ENCODE measurements at regions not wholly inside any gene's neighbourhood (a gene's known extent, or its start where the extent isn't known, plus 50 kb on each side); places are given as distances from the start of the nearest gene placed in this dataset.

DNA sequence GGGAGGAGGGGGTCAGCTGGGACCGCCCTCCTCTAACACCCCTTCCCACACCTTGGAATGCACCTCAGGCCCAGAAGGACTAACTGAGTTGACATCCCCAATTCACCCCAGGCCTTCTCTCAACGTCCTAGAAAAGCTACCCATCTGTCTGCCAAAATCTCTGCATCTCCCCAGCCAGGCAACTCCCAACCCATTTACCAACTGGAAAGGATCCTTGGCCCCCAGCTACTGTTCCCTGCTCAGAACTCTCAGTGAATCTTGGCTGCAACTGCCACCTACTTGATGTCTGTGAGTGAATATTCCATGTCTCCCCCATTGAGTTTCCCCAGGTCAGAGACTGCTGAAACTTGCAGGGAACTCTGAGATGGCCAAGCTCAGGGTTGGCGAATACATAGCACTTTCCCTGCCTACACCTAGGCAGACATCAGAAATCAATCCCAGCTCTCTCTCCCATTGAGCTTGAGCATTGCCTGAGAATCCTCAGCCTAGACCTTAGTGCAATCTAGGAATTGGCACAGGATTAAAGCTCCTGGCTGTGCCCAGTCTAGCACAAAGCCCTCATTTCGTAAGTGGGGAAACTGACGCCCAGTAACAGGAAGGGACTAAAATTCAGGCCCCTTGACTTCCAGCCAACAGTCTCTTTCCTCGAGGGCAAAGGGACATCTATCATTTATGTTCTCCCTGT is 71.9 kb upstream of the NCOR2 start:
- no peak for TF ChIP-seq TAF1 (IDR thresholded peaks at IDR 0.05; ENCODE audit: borderline replicate concordance, insufficient read depth, low read length)
- no peak for TF ChIP-seq POLR2AphosphoS5 (IDR thresholded peaks at IDR 0.05; ENCODE audit: low read depth, low read length)
- no peak for TF ChIP-seq REST (IDR thresholded peaks at IDR 0.05; ENCODE audit: insufficient read depth in 1 of 2, low read depth in 2 of 2, low read length in 2 of 2)
- TF ChIP-seq SIN3A (IDR thresholded peaks at IDR 0.05; ENCODE audit: borderline replicate concordance, insufficient read depth, low read length): no peak
- TF ChIP-seq FOXP2 (optimal IDR thresholded peaks at IDR 0.05; ENCODE audit: borderline replicate concordance, extremely low read depth, extremely low read length, insufficient read depth): no peak
